ENCODE measurements at regions not wholly inside any gene's neighbourhood (a gene's known extent, or its start where the extent isn't known, plus 50 kb on each side); places are given as distances from the start of the nearest gene placed in this dataset.

GRCh38 chr6:27672113-27672799 lies 199.4 kb upstream of the ZNF184 start:
- no peak overlapping the region for H3K9ac ChIP-seq (replicated peaks; ENCODE audit: extremely low read depth, insufficient read depth, low read length)
- no peaks in the 10 kb centered on the region for H4K20me1 ChIP-seq (replicated peaks; ENCODE audit: control insufficient read depth, extremely low read depth, insufficient read depth, low read length)
- H3K4me2 ChIP-seq (ENCODE audit: insufficient read depth, low read length), result peak overlapping the region; percentile 38
- no peak overlapping the region for H2AFZ ChIP-seq (ENCODE audit: low read depth, low read length)
- FAIRE-seq, result peak; percentile 74
- no peak overlapping the region for H3K4me3 ChIP-seq (replicated peaks in 1 of 3; ENCODE audit: insufficient read depth in 1 of 3, low read depth in 1 of 3, low read length in 3 of 3)
- H3K27me3 ChIP-seq (ENCODE audit: control insufficient read depth in 2 of 2, insufficient read depth in 2 of 2, low read length in 2 of 2), result peaks cover 7 to 11% of the 10 kb centered on the region in 2 experiments
- TF ChIP-seq CTCF (IDR thresholded peaks at IDR 0.05; ENCODE audit: extremely low read depth in 1 of 2, insufficient read depth in 1 of 2, low read depth in 1 of 2, low read length in 2 of 2), result no peak
- TF ChIP-seq GATA2 (IDR thresholded peaks at IDR 0.05; ENCODE audit: insufficient read depth, insufficient read length, low read depth, low read length), result no peak
- TF ChIP-seq MAX (IDR thresholded peaks at IDR 0.05; ENCODE audit: insufficient read depth, insufficient read length), result no peak
- TF ChIP-seq POLR2A (IDR thresholded peaks at IDR 0.05; ENCODE audit: low read depth, low read length), result no peak
- no peak for TF ChIP-seq EZH2 (IDR thresholded peaks at IDR 0.05; ENCODE audit: borderline replicate concordance, low read depth, low read length, severe bottlenecking)
- TF ChIP-seq FOS (IDR thresholded peaks at IDR 0.05; ENCODE audit: borderline replicate concordance, insufficient read depth, low read length), result no peak
- no peak for TF ChIP-seq JUN (IDR thresholded peaks at IDR 0.05; ENCODE audit: borderline replicate concordance, insufficient read depth, insufficient read length, low read depth)
- peak; percentile 40 for DNase-seq (ENCODE audit: low read depth, low spot score)
- dilution Hi-C loops (cut with MboI; ENCODE audit: extremely low pct_ligation_motif_present, low sequenced_read_pairs) (no loop called here), intact Hi-C loops (cut with micrococcal nuclease) (loop anchor here (1.0 to 5.0 kb wide), 2 partner anchors 80 kb away; no protein-coding TSS in a partner anchor)
- H3K4me1 ChIP-seq (ENCODE audit: control insufficient read depth, extremely low read depth, insufficient read depth, low read length), result peaks cover 10% of the 10 kb centered on the region
- ChIA-PET POLR2A (no interaction called here), CTCF (interaction anchor here (1.0 to 2.8 kb wide), 4 partner anchors 8 to 80 kb away, joined by 3 to 10 read pairs (median 6); no protein-coding TSS in a partner anchor)
- no peaks in the 10 kb centered on the region for H3K79me2 ChIP-seq (ENCODE audit: control insufficient read depth, insufficient read depth, low read length)
- BruUV-seq (replicated peaks), result TSS peak; percentile 100
- no peaks in the 10 kb centered on the region for H3K9me1 ChIP-seq (replicated peaks; ENCODE audit: control insufficient read depth, extremely low read depth, insufficient read depth, low read length)
- H3K27ac ChIP-seq (ENCODE audit: insufficient read depth, low read depth, low read length), result no peak overlapping the region
- H3K9me3 ChIP-seq (replicated peaks; ENCODE audit: control insufficient read depth, insufficient read depth, low read length), result no peaks in the 10 kb centered on the region
- no peaks in the 10 kb centered on the region for H3K36me3 ChIP-seq (ENCODE audit: control insufficient read depth in 2 of 2, extremely low read depth in 1 of 2, insufficient read depth in 2 of 2, low read length in 2 of 2)

Data from endothelial cell of umbilical vein (primary cell).